Body of pancreas (tissue), 4 donors: ENCODE measurements at regions not wholly inside any gene's neighbourhood (a gene's known extent, or its start where the extent isn't known, plus 50 kb on each side); places are given as distances from the start of the nearest gene placed in this dataset.

Experiments used
- ATAC-seq: fragments of 150-250 bp; one replicate; pipeline ENCODE4 v1.9.1; 2016
- DNase-seq, 4 donors: peaks; one replicate each; pipeline ENCODE4 v3.0.0-alpha.2; 2019
- H3K27ac ChIP-seq, 4 donors: fragments of 200-600 bp; sonication (generic); 1 replicate in 3 of 4; 2 replicates in 1 of 4; pipeline versions ENCODE4 v1.5.1 to v1.6.1; 2016 to 2019; ENCODE audit warnings: mild to moderate bottlenecking in 1 of 4, mixed read lengths in 1 of 4, moderate library complexity in 1 of 4
- H3K27me3 ChIP-seq, 2 donors: fragments of 200-600 bp; sonication (generic); one replicate each; pipeline ENCODE4 v1.6.0; 2016; ENCODE audit warnings: mild to moderate bottlenecking in 1 of 2
- H3K36me3 ChIP-seq, 2 donors: fragments of 200-600 bp; sonication (generic); replicated peaks in 1 of 2; 2 replicates each; pipeline ENCODE4 v1.5.1; 2016; ENCODE audit warnings: low read depth in 2 of 2; ENCODE audit not compliant: insufficient read depth in 1 of 2
- H3K4me1 ChIP-seq: fragments of 200-600 bp; sonication (generic); one replicate; pipeline ENCODE4 v1.6.0; 2016
- H3K4me3 ChIP-seq, 2 donors: fragments of 200-600 bp; sonication (generic); 1 replicate in 1 of 2; 2 replicates in 1 of 2; pipeline ENCODE4 v1.5.1; 2016 to 2019
- H3K9me3 ChIP-seq, 3 donors: fragments of 200-600 bp; sonication (generic); 1 replicate in 2 of 3; 2 replicates in 1 of 3; pipeline ENCODE4 v1.5.1; 2016
- POLR2A ChIP-seq, 3 donors: fragments of 450-650 bp; IDR thresholded peaks; one replicate each; pipeline ENCODE4 v1.6.1; 2016; ENCODE audit warnings: antibody characterized with exemption in 3 of 3, mild to moderate bottlenecking in 2 of 3
- WGBS, 2 donors: methylation state at CpG; one replicate each; pipeline ENCODE4 v1.1.5; 2017; 5-methylcytosine and 5-hydroxymethylcytosine counted together
- intact Hi-C: fragments of 100-400 bp; cut with DNase I; formaldehyde crosslinking; loops from one replicate; pipeline ENCODE4 v1.15.1; 2023
- TF ChIP-seq, protein P1 (sequence below), 7 experiments: fragments of 450-650 bp in 4 of 7; fragments of 200-600 bp in 3 of 7; sonication (generic) in 3 of 7; IDR thresholded peaks; one replicate each; pipeline ENCODE4 v1.5.1; 2016 to 2019; ENCODE audit warnings: antibody characterized with exemption in 7 of 7

DNA sequence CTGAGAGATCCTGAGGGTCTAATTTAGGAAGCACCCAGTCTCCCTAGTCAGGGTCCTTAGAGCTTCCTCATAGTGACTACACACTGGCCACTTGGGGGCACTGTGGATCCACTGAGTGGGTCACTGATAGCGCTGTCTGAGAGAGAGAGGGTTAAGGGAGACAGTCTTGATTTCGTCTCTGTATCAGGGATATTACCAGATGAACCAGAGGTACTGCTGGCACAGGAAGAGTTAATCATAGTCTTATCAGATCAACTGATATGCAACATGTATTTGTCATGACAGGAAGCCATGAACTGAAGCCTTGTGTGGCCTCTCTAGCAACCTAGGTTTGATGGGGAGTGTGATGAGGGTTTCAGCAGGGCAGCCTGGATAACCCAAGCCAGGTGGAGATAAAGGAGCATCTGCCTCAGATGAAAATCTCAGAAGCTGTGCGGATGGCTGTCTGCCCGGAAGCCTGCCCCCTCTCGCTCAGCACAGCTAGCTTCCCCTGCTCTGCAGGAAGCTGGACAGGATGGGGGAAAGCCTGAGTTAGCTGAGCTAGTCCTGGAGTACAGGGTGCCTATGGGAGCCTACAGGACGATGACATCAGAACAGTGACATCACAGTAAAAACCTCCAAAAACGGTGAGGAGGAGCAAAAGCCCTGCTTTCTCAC lies 214.0 kb upstream of the PRSS1 start:
- Histone ChIP-seq H3K36me3 (no peaks in the 10 kb centered on the region), H3K4me1 (no peaks in the 10 kb centered on the region), H3K27ac (no peak overlapping the region), H3K4me3 (no peak overlapping the region), H3K27me3 (no peaks in the 10 kb centered on the region), H3K9me3 (no peaks in the 10 kb centered on the region)
- intact Hi-C loops, result no loop called here
- ATAC-seq (peak; percentile 76), DNase-seq (peak; percentile 66 to 69 (median 68))
- TF ChIP-seq, protein P1, sequence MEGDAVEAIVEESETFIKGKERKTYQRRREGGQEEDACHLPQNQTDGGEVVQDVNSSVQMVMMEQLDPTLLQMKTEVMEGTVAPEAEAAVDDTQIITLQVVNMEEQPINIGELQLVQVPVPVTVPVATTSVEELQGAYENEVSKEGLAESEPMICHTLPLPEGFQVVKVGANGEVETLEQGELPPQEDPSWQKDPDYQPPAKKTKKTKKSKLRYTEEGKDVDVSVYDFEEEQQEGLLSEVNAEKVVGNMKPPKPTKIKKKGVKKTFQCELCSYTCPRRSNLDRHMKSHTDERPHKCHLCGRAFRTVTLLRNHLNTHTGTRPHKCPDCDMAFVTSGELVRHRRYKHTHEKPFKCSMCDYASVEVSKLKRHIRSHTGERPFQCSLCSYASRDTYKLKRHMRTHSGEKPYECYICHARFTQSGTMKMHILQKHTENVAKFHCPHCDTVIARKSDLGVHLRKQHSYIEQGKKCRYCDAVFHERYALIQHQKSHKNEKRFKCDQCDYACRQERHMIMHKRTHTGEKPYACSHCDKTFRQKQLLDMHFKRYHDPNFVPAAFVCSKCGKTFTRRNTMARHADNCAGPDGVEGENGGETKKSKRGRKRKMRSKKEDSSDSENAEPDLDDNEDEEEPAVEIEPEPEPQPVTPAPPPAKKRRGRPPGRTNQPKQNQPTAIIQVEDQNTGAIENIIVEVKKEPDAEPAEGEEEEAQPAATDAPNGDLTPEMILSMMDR (IDR thresholded peaks at IDR 0.05), result peak; percentile 45 to 80 (median 66)
- no peak for TF ChIP-seq POLR2A (IDR thresholded peaks at IDR 0.05)
- WGBS, 2 donors, result 38 to 40% methylated on average over 7 of the region's 7 CpGs

DNA sequence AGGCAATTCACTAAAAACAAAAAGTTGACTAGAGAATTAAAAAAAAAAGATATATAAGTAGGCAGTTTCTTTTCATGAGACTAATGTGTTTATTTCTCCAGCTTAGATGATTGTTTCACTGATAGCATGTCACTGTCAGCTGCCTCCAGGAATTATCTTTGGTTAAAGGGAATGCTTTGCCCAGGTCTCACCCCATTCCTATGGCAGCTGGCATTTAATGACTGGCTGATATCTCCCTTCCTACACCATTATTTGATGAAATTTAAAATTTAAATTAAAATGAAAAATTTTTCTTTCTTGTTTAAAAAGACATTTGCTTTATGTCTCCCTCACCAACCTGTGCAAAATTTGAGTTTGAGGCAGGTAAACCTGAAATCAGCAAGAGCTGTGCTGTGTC lies 214.5 kb upstream of the PRSS1 start:
- intact Hi-C loops, result no loop called here
- TF ChIP-seq POLR2A (IDR thresholded peaks at IDR 0.05), result no peak
- TF ChIP-seq, protein P1 (IDR thresholded peaks at IDR 0.05), result no peak
- DNase-seq (no peak), ATAC-seq (no peak)
- Histone ChIP-seq H3K4me3 (no peak overlapping the region), H3K9me3 (no peaks in the 10 kb centered on the region), H3K27me3 (no peaks in the 10 kb centered on the region), H3K4me1 (no peaks in the 10 kb centered on the region), H3K36me3 (no peaks in the 10 kb centered on the region), H3K27ac (no peak overlapping the region)

DNA sequence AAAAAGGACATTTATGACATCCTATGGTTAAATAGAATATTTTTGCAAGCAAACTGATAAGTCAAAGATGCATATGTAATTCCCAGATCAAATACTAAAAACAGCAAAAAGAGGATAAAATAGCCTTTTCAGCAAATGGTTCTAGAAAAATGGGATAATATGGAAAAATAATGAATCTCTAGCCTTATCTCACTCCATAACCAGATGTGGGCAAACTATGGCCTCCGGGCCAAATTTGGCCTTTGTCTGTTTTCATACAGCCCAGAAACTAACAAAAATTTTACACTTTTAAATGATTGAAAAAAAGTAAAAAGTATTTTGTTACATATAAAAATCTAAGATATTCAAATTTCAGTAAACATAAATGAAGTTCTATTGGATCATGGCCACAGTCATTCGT lies 215.4 kb upstream of the PRSS1 start:
- no peaks in the 10 kb centered on the region for H3K4me1 ChIP-seq
- 59 to 64% methylated on average over 2 of the region's 2 CpGs for WGBS, 2 donors
- ATAC-seq (no peak), DNase-seq (no peak)
- H3K4me3 ChIP-seq, result no peak overlapping the region
- no peaks in the 10 kb centered on the region for H3K9me3 ChIP-seq
- no peaks in the 10 kb centered on the region for H3K36me3 ChIP-seq
- intact Hi-C loops, result no loop called here
- no peak overlapping the region for H3K27ac ChIP-seq
- no peaks in the 10 kb centered on the region for H3K27me3 ChIP-seq
- TF ChIP-seq, protein P1 (IDR thresholded peaks at IDR 0.05), result no peak
- TF ChIP-seq POLR2A (IDR thresholded peaks at IDR 0.05), result no peak

DNA sequence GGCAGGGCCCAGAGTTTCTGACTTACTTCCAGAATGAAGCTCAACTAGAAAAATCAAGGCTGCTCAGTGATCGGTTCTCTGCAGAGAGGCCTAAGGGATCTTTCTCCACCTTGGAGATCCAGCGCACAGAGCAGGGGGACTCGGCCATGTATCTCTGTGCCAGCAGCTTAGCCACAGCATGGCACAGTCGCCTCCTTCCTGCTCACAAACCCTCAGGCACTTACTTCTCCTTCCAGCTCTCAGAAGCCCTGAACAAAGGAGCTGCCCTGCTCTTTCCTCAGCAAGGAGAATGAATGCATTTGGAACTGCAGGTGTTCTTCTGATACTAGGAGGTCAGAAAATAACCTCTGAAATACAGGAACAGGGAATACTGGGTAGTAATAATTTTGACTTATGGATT lies 219.7 kb upstream of the PRSS1 start:
- DNase-seq (no peak), ATAC-seq (no peak)
- Histone ChIP-seq H3K9me3 (no peaks in the 10 kb centered on the region), H3K4me3 (no peak overlapping the region), H3K27ac (no peak overlapping the region), H3K4me1 (no peaks in the 10 kb centered on the region), H3K36me3 (no peaks in the 10 kb centered on the region), H3K27me3 (no peaks in the 10 kb centered on the region)
- TF ChIP-seq, protein P1 (IDR thresholded peaks at IDR 0.05), result no peak
- TF ChIP-seq POLR2A (IDR thresholded peaks at IDR 0.05), result no peak
- 69 to 100% methylated on average over 2 to 4 of the region's 4 CpGs for WGBS, 2 donors
- intact Hi-C loops, result loop anchor here (10.0 kb wide), 1 partner anchor 255 kb away; no protein-coding TSS in a partner anchor
